Natural killer cell treated with Interleukin-12 subunit alpha and Interleukin-12 subunit beta and Interleukin-15 and Interleukin-18, amount 100 ng/mL, for 72 hours (primary cell): ENCODE measurements at regions not wholly inside any gene's neighbourhood (a gene's known extent, or its start where the extent isn't known, plus 50 kb on each side); places are given as distances from the start of the nearest gene placed in this dataset.

ENCODE experiments used
- ATAC-seq, 2 donors: fragments of 150-1000 bp; cut with Tn5 transposase in 1 of 2; sonication (Bioruptor Pico), chemical (Tn5 transposase) in 1 of 2; 2 replicates each; pipeline ENCODE4 v1.10.0; 2021
- DNase-seq: peaks from one replicate; pipeline ENCODE4 v3.0.0; 2022; ENCODE audit warnings: low spot score
- H3K27ac Mint-ChIP-seq, 2 donors: 1 replicate in 1 of 2; 2 replicates in 1 of 2; pipeline ENCODE4 v1.8.0; 2022; ENCODE audit warnings: mixed read lengths in 2 of 2, mild to moderate bottlenecking in 1 of 2, moderate library complexity in 1 of 2
- H3K27me3 Mint-ChIP-seq, 2 donors: 1 replicate in 1 of 2; 2 replicates in 1 of 2; pipeline ENCODE4 v1.8.0; 2022; ENCODE audit warnings: mixed read lengths in 2 of 2
- H3K36me3 Mint-ChIP-seq: one replicate; pipeline ENCODE4 v1.8.0; 2022; ENCODE audit warnings: mixed read lengths
- H3K4me1 Mint-ChIP-seq, 2 donors: 1 replicate in 1 of 2; 2 replicates in 1 of 2; pipeline ENCODE4 v1.8.0; 2022; ENCODE audit warnings: low read depth in 2 of 2, mixed read lengths in 2 of 2, mild to moderate bottlenecking in 1 of 2
- H3K4me3 Mint-ChIP-seq: one replicate; pipeline ENCODE4 v1.8.0; 2022; ENCODE audit warnings: mixed read lengths
- H3K9me3 Mint-ChIP-seq: 2 replicates; pipeline ENCODE4 v1.8.0; 2022; ENCODE audit warnings: mixed read lengths

GRCh38 chr19:46927893-46928292 is 67.1 kb downstream of the ARHGAP35 start:
- peaks cover 35 to 46% of the 10 kb centered on the region in 2 donors for H3K4me1 Mint-ChIP-seq
- peak overlapping the region in 1 of 2 donors; percentile 55 for H3K27ac Mint-ChIP-seq
- no peak overlapping the region for H3K4me3 Mint-ChIP-seq

GRCh38 chr19:46928951-46929350 is 68.2 kb downstream of the ARHGAP35 start:
- H3K9me3 Mint-ChIP-seq: no peaks in the 10 kb centered on the region
- no peaks in the 10 kb centered on the region for H3K27me3 Mint-ChIP-seq
- peaks cover 37 to 54% of the 10 kb centered on the region in 2 donors for H3K4me1 Mint-ChIP-seq
- H3K27ac Mint-ChIP-seq: no peak overlapping the region
- ATAC-seq (no peak), DNase-seq (no peak)
- no peak overlapping the region for H3K4me3 Mint-ChIP-seq
- no peaks in the 10 kb centered on the region for H3K36me3 Mint-ChIP-seq

More at GRCh38 chr19:46927893-46928292, 67.1 kb downstream of the ARHGAP35 start:
- ATAC-seq (no peak), DNase-seq (no peak)
- no peaks in the 10 kb centered on the region for H3K36me3 Mint-ChIP-seq
- H3K9me3 Mint-ChIP-seq: no peaks in the 10 kb centered on the region
- H3K27me3 Mint-ChIP-seq: no peaks in the 10 kb centered on the region

- H3K4me1 Mint-ChIP-seq: peaks cover 33 to 50% of the 10 kb centered on the region in 2 donors
- DNase-seq (no peak), ATAC-seq (no peak)
- no peaks in the 10 kb centered on the region for H3K27me3 Mint-ChIP-seq
- no peaks in the 10 kb centered on the region for H3K36me3 Mint-ChIP-seq
- H3K9me3 Mint-ChIP-seq: no peaks in the 10 kb centered on the region
- H3K27ac Mint-ChIP-seq: peak overlapping the region in 1 of 2 donors; percentile 21
- no peak overlapping the region for H3K4me3 Mint-ChIP-seq
Measured at GRCh38 chr19:46931202-46931601, 70.4 kb downstream of the ARHGAP35 start.

GRCh38 chr19:46932346-46932745 is 71.5 kb downstream of the ARHGAP35 start:
- no peaks in the 10 kb centered on the region for H3K36me3 Mint-ChIP-seq
- H3K27me3 Mint-ChIP-seq: no peaks in the 10 kb centered on the region
- peaks cover 31 to 48% of the 10 kb centered on the region in 2 donors for H3K4me1 Mint-ChIP-seq
- H3K9me3 Mint-ChIP-seq: no peaks in the 10 kb centered on the region
- no peak overlapping the region for H3K4me3 Mint-ChIP-seq
- H3K27ac Mint-ChIP-seq: peak overlapping the region in 1 of 2 donors; percentile 21
- ATAC-seq: no peak
- DNase-seq: no peak

GRCh38 chr19:46935066-46935663 is 74.4 kb downstream of the ARHGAP35 start:
- DNase-seq: no peak

GRCh38 chr19:46943150-46943946 is 76.3 kb upstream of the NPAS1 start:
- Mint-ChIP-seq H3K27ac (peak overlapping the region in 1 of 2 donors; percentile 36), H3K4me3 (no peak overlapping the region)

More at GRCh38 chr19:46935066-46935663, 74.4 kb downstream of the ARHGAP35 start:
- Mint-ChIP-seq H3K27ac (peak overlapping the region; percentile 67 to 94), H3K9me3 (no peaks in the 10 kb centered on the region), H3K27me3 (no peaks in the 10 kb centered on the region), H3K4me3 (peak overlapping the region; percentile 66), H3K4me1 (peaks cover 40 to 52% of the 10 kb centered on the region in 2 donors), H3K36me3 (peaks cover 4% of the 10 kb centered on the region)
- ATAC-seq: no peak

GRCh38 chr19:46944123-46944748 is 75.4 kb upstream of the NPAS1 start:
- no peaks in the 10 kb centered on the region for H3K9me3 Mint-ChIP-seq
- no peak overlapping the region for H3K4me3 Mint-ChIP-seq
- ATAC-seq (no peak), DNase-seq (no peak)
- H3K4me1 Mint-ChIP-seq: peaks cover 7 to 23% of the 10 kb centered on the region in 2 donors
- no peaks in the 10 kb centered on the region for H3K27me3 Mint-ChIP-seq
- peak overlapping the region in 1 of 2 donors; percentile 68 for H3K27ac Mint-ChIP-seq
- H3K36me3 Mint-ChIP-seq: peaks cover 11% of the 10 kb centered on the region

More at GRCh38 chr19:46943150-46943946, 76.3 kb upstream of the NPAS1 start:
- ATAC-seq: no peak
- peaks cover 7 to 26% of the 10 kb centered on the region in 2 donors for H3K4me1 Mint-ChIP-seq
- peaks cover 11% of the 10 kb centered on the region for H3K36me3 Mint-ChIP-seq
- no peaks in the 10 kb centered on the region for H3K9me3 Mint-ChIP-seq
- DNase-seq: no peak
- no peaks in the 10 kb centered on the region for H3K27me3 Mint-ChIP-seq

GRCh38 chr19:46944918-46945628 is 74.6 kb upstream of the NPAS1 start:
- peak overlapping the region in 1 of 2 donors; percentile 68 for H3K27ac Mint-ChIP-seq
- no peaks in the 10 kb centered on the region for H3K27me3 Mint-ChIP-seq
- peaks cover 11% of the 10 kb centered on the region for H3K36me3 Mint-ChIP-seq
- DNase-seq (no peak), ATAC-seq (no peak)
- H3K9me3 Mint-ChIP-seq: no peaks in the 10 kb centered on the region
- no peak overlapping the region for H3K4me3 Mint-ChIP-seq
- peaks cover 16 to 25% of the 10 kb centered on the region in 2 donors for H3K4me1 Mint-ChIP-seq

GRCh38 chr19:46945694-46946489 is 73.7 kb upstream of the NPAS1 start:
- H3K4me1 Mint-ChIP-seq: peaks cover 24 to 31% of the 10 kb centered on the region in 2 donors

GRCh38 chr19:46946611-46947238 is 72.9 kb upstream of the NPAS1 start:
- peaks cover 6% of the 10 kb centered on the region for H3K36me3 Mint-ChIP-seq
- ATAC-seq (no peak), DNase-seq (no peak)
- H3K4me3 Mint-ChIP-seq: no peak overlapping the region
- H3K27ac Mint-ChIP-seq: peak overlapping the region in 1 of 2 donors; percentile 35
- H3K4me1 Mint-ChIP-seq: peaks cover 32 to 35% of the 10 kb centered on the region in 2 donors
- no peaks in the 10 kb centered on the region for H3K27me3 Mint-ChIP-seq
- no peaks in the 10 kb centered on the region for H3K9me3 Mint-ChIP-seq

More at GRCh38 chr19:46945694-46946489, 73.7 kb upstream of the NPAS1 start:
- Mint-ChIP-seq H3K9me3 (no peaks in the 10 kb centered on the region), H3K27ac (peak overlapping the region in 1 of 2 donors; percentile 35), H3K27me3 (no peaks in the 10 kb centered on the region), H3K36me3 (peaks cover 7% of the 10 kb centered on the region), H3K4me3 (no peak overlapping the region)
- ATAC-seq (no peak), DNase-seq (no peak)

GRCh38 chr19:46947866-46948265 is 71.8 kb upstream of the NPAS1 start:
- no peaks in the 10 kb centered on the region for H3K9me3 Mint-ChIP-seq
- H3K4me1 Mint-ChIP-seq: peaks cover 36 to 40% of the 10 kb centered on the region in 2 donors
- H3K27ac Mint-ChIP-seq: no peak overlapping the region
- H3K27me3 Mint-ChIP-seq: no peaks in the 10 kb centered on the region
- DNase-seq: no peak
- ATAC-seq: no peak
- H3K36me3 Mint-ChIP-seq: peaks cover 6% of the 10 kb centered on the region
- no peak overlapping the region for H3K4me3 Mint-ChIP-seq

- ATAC-seq (peak; percentile 41 to 51), DNase-seq (no peak)
- no peaks in the 10 kb centered on the region for H3K9me3 Mint-ChIP-seq
- no peaks in the 10 kb centered on the region for H3K27me3 Mint-ChIP-seq
- H3K36me3 Mint-ChIP-seq: no peaks in the 10 kb centered on the region
- H3K27ac Mint-ChIP-seq: peak overlapping the region; percentile 79 to 84
- H3K4me3 Mint-ChIP-seq: peak overlapping the region; percentile 61
- H3K4me1 Mint-ChIP-seq: peaks cover 52 to 60% of the 10 kb centered on the region in 2 donors
Measured at GRCh38 chr19:46950526-46951170, 69.0 kb upstream of the NPAS1 start.
